HEK293 (cell line): ENCODE measurements at regions not wholly inside any gene's neighbourhood (a gene's known extent, or its start where the extent isn't known, plus 50 kb on each side); places are given as distances from the start of the nearest gene placed in this dataset.
A peak's percentile ranks its signal among the peaks of the same experiment; 100 is the strongest.

Source experiments
- CTCF ChIA-PET: fragments of 350-600 bp; formaldehyde crosslinking; extraction: SDS; loops from one replicate; lab custom pipeline; 2021; ENCODE audit warnings: antibody characterized with exemption; lab: Yijun Ruan, JAX
- POLR2A ChIA-PET: fragments of 300-600 bp; formaldehyde crosslinking; extraction: SDS; loops from one replicate; lab custom pipeline; 2020; ENCODE audit warnings: antibody characterized with exemption, inconsistent platforms; lab: Yijun Ruan, JAX
- H3K27ac ChIP-seq: fragments of 200-500 bp; sonication (Bioruptor generic); 2 replicates; pipeline ENCODE4 v1.5.1; 2014; ENCODE audit warnings: low read depth, low read length, control low read depth, inconsistent platforms; ENCODE audit errors: extremely low read depth
- H3K36me3 ChIP-seq, 2 experiments: fragments of 200-500 bp in 1 of 2; sonication (Bioruptor generic) in 1 of 2; 1 replicate in 1 of 2; 2 replicates in 1 of 2; pipeline ENCODE4 v1.5.1; 2014 to 2017; ENCODE audit warnings: inconsistent platforms in 2 of 2, low read length in 2 of 2; ENCODE audit not compliant: control insufficient read depth in 2 of 2, insufficient read depth in 1 of 2
- H3K4me1 ChIP-seq: fragments of 200-500 bp; sonication (Bioruptor generic); 2 replicates; pipeline ENCODE4 v1.5.1; 2014; ENCODE audit warnings: mild to moderate bottlenecking, low read length, inconsistent platforms; ENCODE audit not compliant: control insufficient read depth, insufficient read depth
- H3K4me3 ChIP-seq: 2 replicates; pipeline ENCODE4 v1.5.1; 2011; ENCODE audit warnings: low read depth, mild to moderate bottlenecking, control low read depth, low read length, moderate library complexity
- H3K9me3 ChIP-seq: fragments of 200-500 bp; sonication (Bioruptor generic); 2 replicates; pipeline ENCODE4 v1.5.1; 2014; ENCODE audit warnings: low read depth, low read length, inconsistent platforms; ENCODE audit not compliant: control insufficient read depth, insufficient read depth
- BCL6B ChIP-seq: fragments of 450-650 bp; formaldehyde crosslinking; IDR thresholded peaks from 2 replicates; pipeline ENCODE4 v1.5.1; 2017; ENCODE audit warnings: missing biosample characterization, missing genetic modification characterization
- PRDM10 ChIP-seq: fragments of 450-650 bp; formaldehyde crosslinking; IDR thresholded peaks from 2 replicates; pipeline ENCODE4 v1.5.1; 2016; ENCODE audit warnings: missing biosample characterization, missing genetic modification characterization
- PRDM2 ChIP-seq: fragments of 450-650 bp; formaldehyde crosslinking; IDR thresholded peaks from 2 replicates; pipeline ENCODE4 v1.5.1; 2016; ENCODE audit warnings: missing biosample characterization, missing genetic modification characterization, borderline replicate concordance
- SETDB1 ChIP-seq: IDR thresholded peaks from one replicate; pipeline ENCODE4 v1.6.1; 2017; ENCODE audit warnings: mild to moderate bottlenecking, low read length, moderate library complexity, mixed read lengths; ENCODE audit not compliant: insufficient read length
- TRIM28 ChIP-seq: IDR thresholded peaks from 2 replicates; pipeline ENCODE4 v1.6.1; 2011; ENCODE audit warnings: low read length, control low read depth, borderline replicate concordance
- ZNF138 ChIP-seq: fragments of 450-650 bp; formaldehyde crosslinking; IDR thresholded peaks from 2 replicates; pipeline ENCODE4 v1.5.1; 2016; ENCODE audit warnings: missing biosample characterization, missing genetic modification characterization, borderline replicate concordance
- ZNF169 ChIP-seq: fragments of 450-650 bp; formaldehyde crosslinking; IDR thresholded peaks from 2 replicates; pipeline ENCODE4 v1.5.1; 2016; ENCODE audit warnings: missing biosample characterization, missing genetic modification characterization
- ZNF274 ChIP-seq, 2 experiments: fragments of 200-500 bp in 1 of 2; fragments of 450-650 bp in 1 of 2; sonication (Bioruptor generic) in 1 of 2; formaldehyde crosslinking in 1 of 2; IDR thresholded peaks; 2 replicates each; pipeline versions ENCODE4 v1.5.1 to v1.6.1; 2014 to 2016; ENCODE audit warnings: borderline replicate concordance in 1 of 2, inconsistent platforms in 1 of 2, low read length in 1 of 2, missing biosample characterization in 1 of 2, missing genetic modification characterization in 1 of 2
- ZNF514 ChIP-seq: fragments of 450-650 bp; formaldehyde crosslinking; IDR thresholded peaks from 2 replicates; pipeline ENCODE4 v1.5.1; 2016; ENCODE audit warnings: missing biosample characterization, missing genetic modification characterization
- ZNF529 ChIP-seq: fragments of 450-650 bp; formaldehyde crosslinking; IDR thresholded peaks from 2 replicates; pipeline ENCODE4 v1.5.1; 2017; ENCODE audit warnings: missing genetic modification characterization, missing biosample characterization; ENCODE audit not compliant: insufficient replicate concordance
- ZNF561 ChIP-seq: fragments of 450-650 bp; IDR thresholded peaks from 2 replicates; pipeline ENCODE4 v1.5.1; 2018; ENCODE audit warnings: missing biosample characterization, missing genetic modification characterization, borderline replicate concordance
- ZNF747 ChIP-seq: fragments of 450-650 bp; formaldehyde crosslinking; IDR thresholded peaks from 2 replicates; pipeline ENCODE4 v1.5.1; 2016; ENCODE audit warnings: missing biosample characterization, missing genetic modification characterization

- Histone ChIP-seq H3K36me3 (no peaks in the 10 kb centered on the region), H3K9me3 (no peaks in the 10 kb centered on the region), H3K27ac (no peak overlapping the region), H3K4me3 (no peak overlapping the region), H3K4me1 (no peaks in the 10 kb centered on the region)
- TF ChIP-seq ZNF561 (tag by site-specific recombination) (no peak), SETDB1 (peak; percentile 84)
- ChIA-PET CTCF (interaction anchor here (0.8 kb wide), 1 partner anchor 417 kb away, joined by 3 read pairs; no protein-coding TSS in a partner anchor), POLR2A (no interaction called here)
Observed at GRCh38 chr6:98471444-98471843, 362.9 kb upstream of the POU3F2 start.

- ChIA-PET POLR2A (no interaction called here), CTCF (interaction anchor here (1.3 kb wide), 1 partner anchor 9 kb away, joined by 3 read pairs; no protein-coding TSS in a partner anchor)
- H3K4me1 ChIP-seq: no peaks in the 10 kb centered on the region
- H3K9me3 ChIP-seq: no peaks in the 10 kb centered on the region
- no peaks in the 10 kb centered on the region for H3K36me3 ChIP-seq
- no peak overlapping the region for H3K4me3 ChIP-seq
- H3K27ac ChIP-seq: no peak overlapping the region
- TF ChIP-seq BCL6B (no peak), TRIM28 (no peak), ZNF274 (IDR thresholded peaks at IDR 0.05; ENCODE audit: low read length) (no peak), ZNF274 (tag by site-specific recombination; IDR thresholded peaks at IDR 0.05; ENCODE audit: borderline replicate concordance) (no peak), ZNF138 (tag by site-specific recombination) (no peak), PRDM10 (tag by site-specific recombination) (no peak), ZNF747 (tag by site-specific recombination) (no peak), ZNF169 (no peak), ZNF514 (tag by site-specific recombination) (no peak), PRDM2 (no peak), ZNF529 (tag by site-specific recombination) (no peak)
Observed at GRCh38 chr6:98477231-98477630, 357.1 kb upstream of the POU3F2 start.
